Activated CD8-positive, alpha-beta T cell treated with anti-CD3 and anti-CD28 coated beads for 36 hours (primary cell): ENCODE measurements at regions not wholly inside any gene's neighbourhood (a gene's known extent, or its start where the extent isn't known, plus 50 kb on each side); places are given as distances from the start of the nearest gene placed in this dataset.

Experiments used
- ATAC-seq: fragments of 200-7000 bp; cut with Tn5 transposase; one replicate; pipeline ENCODE4 v1.10.0; 2021; ENCODE audit warnings: mild to moderate bottlenecking, moderate library complexity
- CTCF ChIA-PET: fragments of 350-600 bp; sonication (Branson Sonifier 250); formaldehyde crosslinking; loops from one replicate; lab custom pipeline; 2021; ENCODE audit warnings: antibody characterized with exemption; lab: Charles Lee
- POLR2A ChIA-PET: fragments of 350-600 bp; sonication (Branson Sonifier 250); formaldehyde crosslinking; loops from one replicate; lab custom pipeline; 2021; ENCODE audit warnings: antibody characterized with exemption; lab: Charles Lee
- DNase-seq: peaks from one replicate; pipeline ENCODE4 v3.0.0-alpha.2; 2020
- H3K27ac Mint-ChIP-seq: one replicate; pipeline ENCODE4 v1.8.0; 2021; ENCODE audit warnings: mild to moderate bottlenecking, mixed read lengths
- H3K27me3 Mint-ChIP-seq: one replicate; pipeline ENCODE4 v1.8.0; 2021; ENCODE audit warnings: mixed read lengths
- H3K36me3 Mint-ChIP-seq: one replicate; pipeline ENCODE4 v1.8.0; 2021; ENCODE audit warnings: low read depth, mixed read lengths
- H3K4me1 Mint-ChIP-seq: one replicate; pipeline ENCODE4 v1.8.0; 2021; ENCODE audit warnings: low read depth, mixed read lengths
- H3K4me3 Mint-ChIP-seq: one replicate; pipeline ENCODE4 v1.8.0; 2021; ENCODE audit warnings: mild to moderate bottlenecking, moderate library complexity, mixed read lengths
- H3K9me3 Mint-ChIP-seq: one replicate; pipeline ENCODE4 v1.8.0; 2021; ENCODE audit warnings: mixed read lengths
- CTCF ChIP-seq: fragments of 200-600 bp; IDR thresholded peaks from one replicate; pipeline ENCODE4 v1.8.0; 2022; ENCODE audit warnings: antibody characterized with exemption, mild to moderate bottlenecking
- intact Hi-C: fragments of 100-400 bp; cut with micrococcal nuclease; formaldehyde crosslinking; loops from one replicate; pipeline ENCODE4 v1.10.0; 2022

- Mint-ChIP-seq H3K4me3 (no peak overlapping the region), H3K9me3 (no peaks in the 10 kb centered on the region), H3K27ac (no peak overlapping the region), H3K36me3 (no peaks in the 10 kb centered on the region), H3K27me3 (peaks cover 3% of the 10 kb centered on the region), H3K4me1 (no peaks in the 10 kb centered on the region)
- intact Hi-C loops = no loop called here
- TF ChIP-seq CTCF = no peak
- POLR2A ChIA-PET = no interaction called here
- CTCF ChIA-PET = no interaction called here
- no peak for DNase-seq
- no peak for ATAC-seq
These were observed 79.5 kb upstream of the SLC27A6 start for GRCh38 chr5:128885649-128886255.

- POLR2A ChIA-PET = no interaction called here
- no peaks in the 10 kb centered on the region for H3K9me3 Mint-ChIP-seq
- H3K27ac Mint-ChIP-seq = no peak overlapping the region
- H3K36me3 Mint-ChIP-seq = no peaks in the 10 kb centered on the region
- CTCF ChIA-PET = interaction anchor here (0.6 kb wide), 1 partner anchor 228 kb away, joined by 3 read pairs; no protein-coding TSS in a partner anchor
- intact Hi-C loops = no loop called here
- no peak for ATAC-seq
- no peaks in the 10 kb centered on the region for H3K4me1 Mint-ChIP-seq
- no peak for TF ChIP-seq CTCF
- DNase-seq = no peak
- no peak overlapping the region for H3K4me3 Mint-ChIP-seq
- peaks cover under 1% of the 10 kb centered on the region for H3K27me3 Mint-ChIP-seq
These were observed 70.2 kb upstream of the SLC27A6 start for GRCh38 chr5:128895122-128895521.

GRCh38 chr5:128896675-128897074 lies 68.6 kb upstream of the SLC27A6 start:
- Mint-ChIP-seq H3K27me3 (peaks cover 1% of the 10 kb centered on the region), H3K4me1 (no peaks in the 10 kb centered on the region), H3K9me3 (no peaks in the 10 kb centered on the region), H3K4me3 (no peak overlapping the region), H3K36me3 (no peaks in the 10 kb centered on the region), H3K27ac (no peak overlapping the region)
- CTCF ChIA-PET = no interaction called here
- no peak for ATAC-seq
- TF ChIP-seq CTCF = no peak
- intact Hi-C loops = no loop called here
- no peak for DNase-seq
- POLR2A ChIA-PET = no interaction called here

GRCh38 chr5:128903550-128903949 lies 61.7 kb upstream of the SLC27A6 start:
- DNase-seq (no peak), ATAC-seq (no peak)
- Mint-ChIP-seq H3K27ac (no peak overlapping the region), H3K36me3 (no peaks in the 10 kb centered on the region), H3K27me3 (peaks cover 1% of the 10 kb centered on the region), H3K4me3 (no peak overlapping the region), H3K4me1 (no peaks in the 10 kb centered on the region), H3K9me3 (no peaks in the 10 kb centered on the region)
- intact Hi-C loops = loop anchor here (10.0 kb wide), 1 partner anchor 231 kb away; no protein-coding TSS in a partner anchor
- TF ChIP-seq CTCF = no peak
- CTCF ChIA-PET = no interaction called here
- POLR2A ChIA-PET = no interaction called here

GRCh38 chr5:128904805-128905567 lies 60.3 kb upstream of the SLC27A6 start:
- intact Hi-C loops = loop anchor here (5.0 to 10.0 kb wide), 2 partner anchors 230 to 862 kb away; no protein-coding TSS in a partner anchor
- no peaks in the 10 kb centered on the region for H3K9me3 Mint-ChIP-seq
- TF ChIP-seq CTCF = no peak
- ChIA-PET POLR2A (no interaction called here), CTCF (interaction anchor here (1.0 to 1.1 kb wide), 3 partner anchors 228 to 948 kb away, joined by 3 to 5 read pairs (median 3); no protein-coding TSS in a partner anchor)
- H3K27ac Mint-ChIP-seq = no peak overlapping the region
- ATAC-seq = no peak
- H3K27me3 Mint-ChIP-seq = peaks cover 1% of the 10 kb centered on the region
- no peak overlapping the region for H3K4me3 Mint-ChIP-seq
- H3K36me3 Mint-ChIP-seq = no peaks in the 10 kb centered on the region
- no peak for DNase-seq
- no peaks in the 10 kb centered on the region for H3K4me1 Mint-ChIP-seq
